ENCODE measurements at regions not wholly inside any gene's neighbourhood (a gene's known extent, or its start where the extent isn't known, plus 50 kb on each side); places are given as distances from the start of the nearest gene placed in this dataset.
"Not testable (repeated sequence)": the region's sequence is repeated elsewhere in the genome, so short reads cannot be mapped to it uniquely, and the experiment has no call there.

DNA sequence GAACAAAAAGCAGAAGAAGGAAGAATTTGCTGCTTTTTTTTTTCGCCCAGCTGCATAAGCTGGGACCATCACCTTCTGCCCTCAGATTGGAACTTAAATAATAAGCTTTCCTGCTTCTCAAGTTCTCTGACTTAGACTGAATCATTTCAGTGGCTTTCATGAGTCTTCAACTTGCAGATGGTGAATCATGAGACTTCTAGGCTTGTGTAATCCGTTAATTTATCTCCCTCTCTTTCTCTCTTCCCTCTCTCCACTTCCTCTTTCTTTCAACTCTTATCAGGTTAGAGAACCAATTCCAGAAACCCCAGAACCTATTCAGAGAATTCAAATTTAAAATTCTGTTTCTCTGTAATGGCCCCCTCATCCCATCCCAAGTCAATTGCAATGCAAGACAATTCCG lies 1153.7 kb downstream of the PCDH9 start:
- Histone ChIP-seq H3K27ac (no peak overlapping the region), H3K9me3 (ENCODE audit: low read depth, low read length) (no peaks in the 10 kb centered on the region), H3K4me3 (no peak overlapping the region), H3K9ac (ENCODE audit: insufficient read length) (no peak overlapping the region), H3K36me3 (ENCODE audit: insufficient read depth, low read length) (no peaks in the 10 kb centered on the region)
- DNase-seq (ENCODE audit: low read depth, low spot score): no peak
- TF ChIP-seq FOXP2 (optimal IDR thresholded peaks at IDR 0.05; ENCODE audit: control extremely low read depth, extremely low read length, insufficient read depth) (no peak), EZH2 (IDR thresholded peaks at IDR 0.05) (no peak), POLR2AphosphoS5 (IDR thresholded peaks at IDR 0.05; ENCODE audit: borderline replicate concordance, low read depth, low read length) (no peak)

DNA sequence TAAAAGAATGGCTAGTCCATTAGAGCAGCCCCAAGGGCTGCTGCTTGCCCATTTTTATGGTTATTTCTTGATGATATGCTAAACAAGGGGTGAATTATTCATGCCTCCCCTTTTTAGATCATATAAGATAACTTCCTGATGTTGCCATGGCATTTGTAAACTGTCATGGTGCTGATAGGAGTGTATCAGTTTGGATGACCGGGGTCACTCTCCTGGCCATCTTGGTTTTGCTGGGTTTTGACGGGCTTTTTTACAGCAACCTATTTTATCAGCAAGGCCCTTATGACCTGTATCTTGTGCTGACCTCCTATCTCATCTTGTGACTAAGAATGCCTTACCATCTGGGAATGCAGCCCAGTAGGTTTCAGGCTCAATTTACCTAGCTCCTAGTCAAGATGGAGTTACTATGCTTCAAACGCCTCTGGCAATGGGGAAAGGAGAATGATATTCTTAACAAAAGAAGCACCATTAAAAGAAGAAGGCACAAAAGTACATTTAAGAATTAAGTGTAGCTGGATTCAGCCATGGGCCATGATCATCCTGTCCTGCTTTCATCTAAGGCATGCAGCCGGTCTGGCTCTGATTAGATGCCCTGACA lies 1156.0 kb downstream of the PCDH9 start:
- DNase-seq (ENCODE audit: low read depth, low spot score): no peak
- H3K27ac ChIP-seq: no peak overlapping the region
- no peaks in the 10 kb centered on the region for H3K36me3 ChIP-seq (ENCODE audit: insufficient read depth, low read length)
- H3K9ac ChIP-seq (ENCODE audit: insufficient read length): no peak overlapping the region
- no peak overlapping the region for H3K4me3 ChIP-seq
- no peaks in the 10 kb centered on the region for H3K9me3 ChIP-seq (ENCODE audit: low read depth, low read length)
- TF ChIP-seq EZH2 (IDR thresholded peaks at IDR 0.05): no peak
- no peak for TF ChIP-seq POLR2AphosphoS5 (IDR thresholded peaks at IDR 0.05; ENCODE audit: borderline replicate concordance, low read depth, low read length)
- TF ChIP-seq FOXP2 (optimal IDR thresholded peaks at IDR 0.05; ENCODE audit: control extremely low read depth, extremely low read length, insufficient read depth): no peak

DNA sequence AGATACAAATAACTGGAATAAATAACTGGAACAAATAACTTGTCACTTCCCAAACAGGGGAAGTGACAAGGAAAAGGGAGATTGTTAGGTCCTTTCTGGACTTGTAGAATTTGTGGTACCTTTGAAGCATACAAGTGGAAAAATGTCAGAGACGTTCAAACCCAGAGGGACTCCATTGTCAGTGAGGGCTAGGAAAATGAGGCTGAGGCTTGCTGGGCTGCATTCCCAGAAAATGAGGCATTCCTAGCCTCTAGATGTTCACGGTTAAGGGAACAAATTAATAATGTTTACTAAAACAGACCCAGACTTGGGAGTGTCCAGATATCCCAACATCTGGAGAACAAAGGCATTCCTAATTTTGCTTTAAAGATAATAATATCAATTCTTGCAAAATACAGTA lies 1158.0 kb downstream of the PCDH9 start:
- not testable (repeated sequence) for H3K27ac ChIP-seq; H3K4me3 ChIP-seq; DNase-seq (ENCODE audit: low read depth, low spot score); H3K9ac ChIP-seq (ENCODE audit: insufficient read length); H3K9me3 ChIP-seq (ENCODE audit: low read depth, low read length); H3K36me3 ChIP-seq (ENCODE audit: insufficient read depth, low read length)

DNA sequence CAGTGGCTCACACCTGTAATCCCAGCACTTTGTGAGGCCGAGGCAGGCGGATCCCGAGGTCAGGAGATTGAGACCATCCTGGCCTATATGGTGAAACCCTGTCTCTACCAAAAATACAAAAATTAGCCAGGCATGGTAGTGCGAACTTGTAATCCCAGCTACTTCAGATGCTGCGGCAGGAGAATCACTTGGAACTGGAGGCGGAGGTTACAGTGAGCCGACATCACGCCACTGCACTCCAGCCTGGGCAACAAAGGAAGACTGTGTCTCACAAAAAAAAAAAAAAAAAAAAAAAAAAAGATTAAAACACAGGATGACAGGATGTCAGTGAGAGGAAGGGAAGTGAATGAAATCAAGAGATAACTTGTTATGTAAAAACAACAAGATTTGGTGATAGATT lies 1158.5 kb downstream of the PCDH9 start:
- H3K9me3 ChIP-seq (ENCODE audit: low read depth, low read length): no peaks in the 10 kb centered on the region
- H3K9ac ChIP-seq (ENCODE audit: insufficient read length): no peak overlapping the region
- H3K27ac ChIP-seq: no peak overlapping the region
- H3K4me3 ChIP-seq: no peak overlapping the region
- H3K36me3 ChIP-seq (ENCODE audit: insufficient read depth, low read length): no peaks in the 10 kb centered on the region
- TF ChIP-seq POLR2AphosphoS5 (IDR thresholded peaks at IDR 0.05; ENCODE audit: borderline replicate concordance, low read depth, low read length) (no peak), EZH2 (IDR thresholded peaks at IDR 0.05) (no peak), FOXP2 (optimal IDR thresholded peaks at IDR 0.05; ENCODE audit: control extremely low read depth, extremely low read length, insufficient read depth) (no peak)
- no peak for DNase-seq (ENCODE audit: low read depth, low spot score)

DNA sequence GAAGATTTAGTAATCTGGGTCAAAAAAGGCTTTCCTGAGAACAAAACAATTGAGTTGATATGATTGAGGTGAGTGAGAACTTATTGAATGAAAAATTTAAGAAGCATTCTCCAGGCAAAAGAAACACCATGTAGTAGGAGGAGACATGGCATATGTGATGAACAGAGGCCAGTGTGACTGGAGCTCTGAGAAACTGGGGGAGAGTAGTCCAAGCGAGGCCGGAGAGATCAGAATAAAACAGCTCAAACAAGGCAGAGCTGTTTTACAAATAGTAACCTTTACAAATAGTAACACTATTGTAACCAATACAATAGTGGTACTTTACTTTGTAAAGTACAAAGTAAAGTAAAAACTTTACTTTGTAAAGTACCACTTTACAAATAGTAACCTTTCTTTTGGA lies 1159.1 kb downstream of the PCDH9 start:
- Histone ChIP-seq H3K4me3 (no peak overlapping the region), H3K9me3 (ENCODE audit: low read depth, low read length) (no peaks in the 10 kb centered on the region), H3K9ac (ENCODE audit: insufficient read length) (no peak overlapping the region), H3K36me3 (ENCODE audit: insufficient read depth, low read length) (no peaks in the 10 kb centered on the region), H3K27ac (no peak overlapping the region)
- DNase-seq (ENCODE audit: low read depth, low spot score): no peak
- no peak for TF ChIP-seq POLR2AphosphoS5 (IDR thresholded peaks at IDR 0.05; ENCODE audit: borderline replicate concordance, low read depth, low read length)
- no peak for TF ChIP-seq FOXP2 (optimal IDR thresholded peaks at IDR 0.05; ENCODE audit: control extremely low read depth, extremely low read length, insufficient read depth)
- no peak for TF ChIP-seq EZH2 (IDR thresholded peaks at IDR 0.05)

DNA sequence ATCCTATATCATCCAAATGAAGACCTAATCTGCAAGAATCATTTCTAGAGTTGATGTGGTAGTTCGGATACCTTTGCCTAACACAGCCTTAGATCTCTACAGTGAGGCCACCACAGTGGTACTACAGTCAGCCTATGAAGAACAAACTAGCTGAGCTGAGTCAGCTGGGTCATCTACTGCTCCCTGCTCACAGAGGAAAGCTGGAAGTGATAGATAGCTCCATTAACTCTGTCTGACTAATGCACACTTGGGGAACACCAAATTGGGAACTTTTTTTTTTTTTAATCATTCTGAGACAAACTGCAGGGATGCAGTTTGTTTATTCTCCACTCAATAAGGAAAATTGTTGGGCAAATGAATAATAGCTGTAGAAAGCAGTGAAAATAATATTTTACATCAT lies 1160.6 kb downstream of the PCDH9 start:
- H3K27ac ChIP-seq: no peak overlapping the region
- no peak overlapping the region for H3K4me3 ChIP-seq
- H3K36me3 ChIP-seq (ENCODE audit: insufficient read depth, low read length): no peaks in the 10 kb centered on the region
- H3K9ac ChIP-seq (ENCODE audit: insufficient read length): no peak overlapping the region
- no peak for DNase-seq (ENCODE audit: low read depth, low spot score)
- H3K9me3 ChIP-seq (ENCODE audit: low read depth, low read length): no peaks in the 10 kb centered on the region
- no peak for TF ChIP-seq POLR2AphosphoS5 (IDR thresholded peaks at IDR 0.05; ENCODE audit: borderline replicate concordance, low read depth, low read length)
- no peak for TF ChIP-seq FOXP2 (optimal IDR thresholded peaks at IDR 0.05; ENCODE audit: control extremely low read depth, extremely low read length, insufficient read depth)
- TF ChIP-seq EZH2 (IDR thresholded peaks at IDR 0.05): no peak

DNA sequence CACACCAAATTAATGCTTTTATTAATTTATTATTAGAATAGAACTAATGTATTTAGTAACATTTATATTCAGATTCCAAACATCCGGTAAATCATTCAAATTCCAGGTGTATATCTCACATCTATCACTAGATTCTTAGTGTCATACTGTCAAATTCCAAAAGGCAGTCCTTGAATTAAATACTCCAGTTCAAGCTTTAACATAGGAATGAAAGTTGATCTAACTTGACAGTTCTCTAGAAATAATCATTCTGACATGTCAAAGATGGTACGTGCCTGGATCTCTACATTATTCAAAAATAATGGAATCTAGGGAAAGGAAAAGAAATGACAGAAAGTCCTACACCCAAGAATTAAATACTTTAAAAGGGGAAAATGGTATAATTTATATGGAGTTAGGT lies 1161.5 kb downstream of the PCDH9 start:
- Histone ChIP-seq H3K4me3 (no peak overlapping the region), H3K9me3 (ENCODE audit: low read depth, low read length) (no peaks in the 10 kb centered on the region), H3K36me3 (ENCODE audit: insufficient read depth, low read length) (no peaks in the 10 kb centered on the region), H3K9ac (ENCODE audit: insufficient read length) (no peak overlapping the region), H3K27ac (no peak overlapping the region)
- no peak for TF ChIP-seq FOXP2 (optimal IDR thresholded peaks at IDR 0.05; ENCODE audit: control extremely low read depth, extremely low read length, insufficient read depth)
- TF ChIP-seq EZH2 (IDR thresholded peaks at IDR 0.05): no peak
- no peak for TF ChIP-seq POLR2AphosphoS5 (IDR thresholded peaks at IDR 0.05; ENCODE audit: borderline replicate concordance, low read depth, low read length)
- no peak for DNase-seq (ENCODE audit: low read depth, low spot score)

DNA sequence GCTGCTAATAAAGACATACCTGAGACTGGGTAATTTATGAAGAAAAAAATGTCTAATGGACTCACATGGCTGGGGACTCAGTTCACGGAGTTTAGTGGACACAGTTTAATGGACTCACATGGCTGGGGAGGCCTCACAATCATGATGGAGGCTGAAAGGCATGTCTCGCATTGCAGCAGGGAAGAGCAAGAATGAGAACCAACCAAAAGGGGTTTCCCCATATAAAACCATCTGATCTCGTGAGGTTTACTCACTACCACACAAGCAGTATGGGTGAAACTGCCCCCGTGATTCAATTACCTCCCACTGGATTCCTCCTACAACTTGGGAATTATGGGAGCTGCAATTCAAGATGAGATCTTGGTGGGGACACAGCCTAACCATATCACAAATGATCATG lies 1181.2 kb downstream of the PCDH9 start:
- Histone ChIP-seq H3K36me3 (ENCODE audit: insufficient read depth, low read length) (no peaks in the 10 kb centered on the region), H3K9me3 (ENCODE audit: low read depth, low read length) (no peaks in the 10 kb centered on the region), H3K9ac (ENCODE audit: insufficient read length) (no peak overlapping the region), H3K4me3 (no peak overlapping the region), H3K27ac (no peak overlapping the region)
- DNase-seq (ENCODE audit: low read depth, low spot score): no peak
- TF ChIP-seq EZH2 (IDR thresholded peaks at IDR 0.05) (no peak), FOXP2 (optimal IDR thresholded peaks at IDR 0.05; ENCODE audit: control extremely low read depth, extremely low read length, insufficient read depth) (no peak), POLR2AphosphoS5 (IDR thresholded peaks at IDR 0.05; ENCODE audit: borderline replicate concordance, low read depth, low read length) (no peak)

DNA sequence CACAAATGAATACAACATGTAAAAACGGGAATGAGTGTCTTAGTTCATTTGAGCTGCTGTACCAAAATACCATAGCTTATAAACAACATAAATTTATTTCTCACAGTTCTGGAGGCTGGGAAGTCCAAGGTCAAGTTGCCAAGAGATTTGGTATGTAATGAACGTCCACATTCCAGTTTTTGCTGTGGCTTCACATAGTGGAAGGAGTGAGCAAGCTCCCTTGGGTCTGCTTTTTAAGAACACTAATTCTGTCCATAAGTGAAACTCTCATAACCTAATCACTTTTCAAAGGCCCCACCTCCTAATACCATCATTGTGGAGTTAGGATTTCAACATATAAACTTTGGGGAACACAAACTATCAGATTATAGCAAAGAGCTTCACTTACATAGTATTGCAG lies 1189.6 kb downstream of the PCDH9 start:
- no peak for DNase-seq (ENCODE audit: low read depth, low spot score)
- TF ChIP-seq FOXP2 (optimal IDR thresholded peaks at IDR 0.05; ENCODE audit: control extremely low read depth, extremely low read length, insufficient read depth) (no peak), POLR2AphosphoS5 (IDR thresholded peaks at IDR 0.05; ENCODE audit: borderline replicate concordance, low read depth, low read length) (no peak), EZH2 (IDR thresholded peaks at IDR 0.05) (no peak)
- H3K27ac ChIP-seq: no peak overlapping the region
- no peaks in the 10 kb centered on the region for H3K36me3 ChIP-seq (ENCODE audit: insufficient read depth, low read length)
- no peak overlapping the region for H3K4me3 ChIP-seq
- H3K9ac ChIP-seq (ENCODE audit: insufficient read length): no peak overlapping the region
- H3K9me3 ChIP-seq (ENCODE audit: low read depth, low read length): no peaks in the 10 kb centered on the region
